Parathyroid adenoma (tissue), 2 donors: ENCODE measurements at regions not wholly inside any gene's neighbourhood (a gene's known extent, or its start where the extent isn't known, plus 50 kb on each side); places are given as distances from the start of the nearest gene placed in this dataset.

ENCODE experiments used
- H2AFZ ChIP-seq: fragments of 300-600 bp; sonication (generic); one replicate; pipeline ENCODE4 v1.7.0; 2017; ENCODE audit warnings: antibody characterized with exemption, mild to moderate bottlenecking
- H3K27ac ChIP-seq: fragments of 300-600 bp; sonication (generic); one replicate; pipeline ENCODE4 v1.7.0; 2017
- H3K27me3 ChIP-seq: fragments of 300-600 bp; sonication (generic); one replicate; pipeline ENCODE4 v1.7.0; 2017; ENCODE audit warnings: low read length; ENCODE audit not compliant: control insufficient read depth, insufficient read depth
- H3K36me3 ChIP-seq: fragments of 300-600 bp; sonication (generic); one replicate; pipeline ENCODE4 v1.7.0; 2017; ENCODE audit warnings: low read length; ENCODE audit not compliant: control insufficient read depth, insufficient read depth
- H3K4me1 ChIP-seq: fragments of 300-600 bp; sonication (generic); one replicate; pipeline ENCODE4 v1.7.0; 2017; ENCODE audit warnings: control low read depth
- H3K4me2 ChIP-seq: fragments of 300-600 bp; sonication (generic); one replicate; pipeline ENCODE4 v1.7.0; 2017; ENCODE audit warnings: low read length
- H3K4me3 ChIP-seq: fragments of 300-600 bp; sonication (generic); one replicate; pipeline ENCODE4 v1.7.0; 2017; ENCODE audit warnings: low read depth, low read length
- H3K79me2 ChIP-seq: fragments of 300-600 bp; sonication (generic); one replicate; pipeline ENCODE4 v1.7.0; 2017; ENCODE audit warnings: control low read depth
- H3K9ac ChIP-seq: fragments of 300-600 bp; sonication (generic); one replicate; pipeline ENCODE4 v1.7.0; 2017; ENCODE audit warnings: mild to moderate bottlenecking
- H3K9me3 ChIP-seq: fragments of 300-600 bp; sonication (generic); one replicate; pipeline ENCODE4 v1.7.0; 2017; ENCODE audit warnings: low read length; ENCODE audit not compliant: control insufficient read depth
- CTCF ChIP-seq: fragments of 300-600 bp; sonication (generic); IDR thresholded peaks from one replicate; pipeline ENCODE4 v1.7.0; 2017; ENCODE audit warnings: antibody characterized with exemption, mild to moderate bottlenecking
- donor health status: primary hyperparathyroidism.

DNA sequence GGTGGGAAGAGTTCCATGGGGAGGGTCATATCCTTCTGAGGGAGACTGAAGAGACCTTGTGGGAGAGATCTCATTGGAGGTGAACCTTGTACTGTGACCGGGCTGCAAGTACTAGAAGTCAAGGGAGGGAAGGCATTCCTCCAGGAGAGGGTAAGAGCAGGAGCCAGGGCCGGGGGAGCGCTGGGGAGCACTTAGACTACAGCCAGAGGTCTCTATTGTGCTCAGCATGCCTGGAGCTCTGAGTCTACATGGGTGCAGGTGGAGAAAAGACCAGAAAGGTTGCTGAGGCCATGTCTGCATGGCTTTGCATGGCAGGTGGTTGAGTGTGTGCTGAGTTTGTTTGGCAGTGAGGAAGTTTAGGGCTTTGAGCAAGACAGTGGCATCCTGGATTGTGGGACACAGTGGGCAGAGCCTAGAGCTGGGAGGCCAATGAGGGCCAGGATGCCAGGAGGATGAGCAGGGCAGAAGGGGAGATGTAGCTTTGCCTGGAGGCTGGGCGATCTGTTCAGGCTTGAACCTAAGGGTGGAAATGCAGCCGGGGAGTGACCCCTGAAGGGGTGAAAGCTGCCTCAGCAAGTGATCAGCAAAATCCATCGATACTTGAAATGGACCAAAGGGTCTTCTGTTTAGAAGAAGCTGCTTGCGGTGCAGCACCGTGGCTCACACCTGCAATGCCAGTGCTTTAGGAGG, 317.4 kb upstream of the TNRC6C start:
- Histone ChIP-seq H3K36me3 (no peaks in the 10 kb centered on the region), H3K4me3 (no peak overlapping the region), H3K27me3 (peaks cover 6% of the 10 kb centered on the region), H3K79me2 (no peaks in the 10 kb centered on the region), H3K9ac (no peak overlapping the region), H3K4me1 (no peaks in the 10 kb centered on the region), H3K4me2 (no peak overlapping the region), H3K27ac (no peak overlapping the region), H3K9me3 (no peaks in the 10 kb centered on the region), H2AFZ (no peak overlapping the region)
- TF ChIP-seq CTCF, result no peak

DNA sequence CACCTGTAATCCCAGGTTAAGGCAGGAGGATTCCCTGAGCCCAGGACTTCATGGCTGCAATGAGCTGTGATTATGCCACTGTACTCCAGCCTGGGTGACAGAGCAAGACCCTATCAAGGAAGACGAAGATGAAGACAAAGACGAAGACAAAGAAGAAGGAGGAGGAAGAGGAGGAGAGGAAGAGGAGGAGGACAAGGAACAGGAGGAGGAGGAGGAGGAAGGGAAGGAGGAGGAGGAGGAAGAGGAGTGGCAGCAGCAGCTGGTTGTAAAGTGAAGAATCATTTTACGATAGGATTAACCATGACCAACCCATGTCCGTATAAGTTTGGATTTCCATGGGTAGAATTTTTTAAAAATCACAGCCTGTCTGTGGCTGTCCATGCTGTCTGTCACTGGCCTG, 316.8 kb upstream of the TNRC6C start:
- Histone ChIP-seq H2AFZ (no peak overlapping the region), H3K27me3 (peaks cover 6% of the 10 kb centered on the region), H3K27ac (no peak overlapping the region), H3K79me2 (no peaks in the 10 kb centered on the region), H3K9me3 (no peaks in the 10 kb centered on the region), H3K4me1 (no peaks in the 10 kb centered on the region), H3K36me3 (no peaks in the 10 kb centered on the region), H3K9ac (no peak overlapping the region), H3K4me3 (no peak overlapping the region), H3K4me2 (no peak overlapping the region)
- TF ChIP-seq CTCF, result no peak

DNA sequence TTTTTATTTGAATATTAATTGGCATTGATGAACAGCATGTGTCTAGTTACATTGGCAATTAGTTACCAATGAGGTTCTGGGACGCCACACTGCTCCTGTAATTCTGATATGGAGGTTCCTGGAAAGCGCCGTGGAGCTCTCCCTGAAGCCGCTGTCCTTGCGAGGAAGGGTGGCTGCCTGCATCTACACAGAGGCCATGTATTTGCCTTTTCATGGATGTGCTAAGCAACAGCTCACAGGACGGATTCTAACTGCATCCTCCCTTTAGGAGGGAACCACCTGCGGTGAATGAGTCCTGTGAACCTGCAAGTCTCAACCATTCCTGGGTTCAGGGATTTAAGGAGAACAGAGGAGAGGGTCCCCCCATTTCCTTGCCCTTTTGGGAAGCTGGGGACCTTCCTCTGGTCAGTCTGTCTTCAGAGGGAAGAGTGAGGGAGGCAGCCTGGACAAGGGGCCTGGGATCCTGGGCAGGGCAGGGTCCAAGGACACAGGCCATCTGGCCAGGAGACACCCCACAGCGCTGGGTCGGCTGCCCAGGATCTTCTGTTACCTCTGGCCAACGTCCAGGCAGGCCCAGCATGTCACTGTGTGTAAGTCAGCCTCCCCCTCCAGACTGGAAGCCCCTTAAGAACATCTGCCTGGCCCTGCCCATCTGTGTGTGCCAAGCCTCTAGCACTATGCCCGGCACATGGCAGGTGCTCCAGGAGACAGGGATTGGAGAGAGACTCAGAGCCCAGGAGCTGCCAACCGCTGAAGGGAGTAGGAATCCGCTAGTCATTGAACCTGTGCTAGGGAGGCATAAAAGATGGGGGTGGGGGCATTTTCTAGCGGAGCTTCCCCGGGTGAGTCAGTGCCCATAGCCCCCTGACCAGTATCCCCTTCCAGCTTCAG, 314.1 kb upstream of the TNRC6C start:
- Histone ChIP-seq H2AFZ (no peak overlapping the region), H3K9me3 (no peaks in the 10 kb centered on the region), H3K79me2 (no peaks in the 10 kb centered on the region), H3K27me3 (peaks cover 6% of the 10 kb centered on the region), H3K36me3 (no peaks in the 10 kb centered on the region), H3K27ac (no peak overlapping the region), H3K4me1 (no peaks in the 10 kb centered on the region), H3K9ac (no peak overlapping the region), H3K4me2 (no peak overlapping the region), H3K4me3 (no peak overlapping the region)
- no peak for TF ChIP-seq CTCF

- H3K9me3 ChIP-seq, result no peaks in the 10 kb centered on the region
- H2AFZ ChIP-seq, result peak overlapping the region; percentile 25
- H3K4me2 ChIP-seq, result no peak overlapping the region
- peaks cover 6% of the 10 kb centered on the region for H3K27me3 ChIP-seq
- no peaks in the 10 kb centered on the region for H3K79me2 ChIP-seq
- no peak overlapping the region for H3K4me3 ChIP-seq
- no peak overlapping the region for H3K27ac ChIP-seq
- TF ChIP-seq CTCF, result no peak
- H3K9ac ChIP-seq, result no peak overlapping the region
- no peaks in the 10 kb centered on the region for H3K36me3 ChIP-seq
- H3K4me1 ChIP-seq, result no peaks in the 10 kb centered on the region
Observed at GRCh38 chr17:77645072-77646045, 313.1 kb upstream of the TNRC6C start.
